T-helper 2 cell treated with Interferon-gamma antibody and Interleukin-4, amounts not matched to agents 5 μg/mL and 100 μg/mL, for 36 hours (primary cell): ENCODE measurements at regions not wholly inside any gene's neighbourhood (a gene's known extent, or its start where the extent isn't known, plus 50 kb on each side); places are given as distances from the start of the nearest gene placed in this dataset.

Experiments used
- DNase-seq: peaks from one replicate; pipeline ENCODE4 v3.0.0; 2021; ENCODE audit warnings: low spot score
- H3K27ac Mint-ChIP-seq: one replicate; pipeline ENCODE4 v1.8.0; 2021; ENCODE audit warnings: mild to moderate bottlenecking, mixed read lengths
- H3K27me3 Mint-ChIP-seq: one replicate; pipeline ENCODE4 v1.8.0; 2021; ENCODE audit warnings: low read depth, mixed read lengths
- H3K36me3 Mint-ChIP-seq: one replicate; pipeline ENCODE4 v1.8.0; 2021; ENCODE audit warnings: low read depth, mixed read lengths
- H3K4me1 Mint-ChIP-seq: one replicate; pipeline ENCODE4 v1.8.0; 2021; ENCODE audit warnings: low read depth, mixed read lengths
- H3K4me3 Mint-ChIP-seq: one replicate; pipeline ENCODE4 v1.8.0; 2022; ENCODE audit warnings: mild to moderate bottlenecking, moderate library complexity, mixed read lengths
- H3K9me3 Mint-ChIP-seq: one replicate; pipeline ENCODE4 v1.8.0; 2021; ENCODE audit warnings: mixed read lengths

DNA sequence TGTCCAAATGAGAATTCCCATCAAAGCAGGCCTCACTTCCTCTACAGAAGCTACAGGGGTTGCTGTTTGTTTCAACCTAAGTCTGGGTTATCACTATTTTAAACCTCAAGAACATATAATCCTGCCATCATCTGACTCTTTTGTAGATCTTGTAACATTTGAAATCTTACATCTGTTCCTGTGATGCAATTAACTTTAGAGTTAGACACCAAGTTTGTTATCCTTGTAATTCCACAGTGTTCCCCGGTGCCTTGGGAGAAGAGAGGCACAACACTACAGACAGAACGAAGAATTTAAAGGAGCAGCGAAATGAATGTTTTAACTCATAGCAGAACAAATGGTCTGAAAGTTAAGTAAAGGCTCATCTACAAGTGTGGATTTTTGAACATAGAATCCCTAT, 116.1 kb downstream of the UCHL5 start:
- no peak for DNase-seq
- Mint-ChIP-seq H3K27me3 (peaks cover 2% of the 10 kb centered on the region), H3K36me3 (no peaks in the 10 kb centered on the region), H3K9me3 (no peaks in the 10 kb centered on the region), H3K27ac (no peak overlapping the region), H3K4me3 (no peak overlapping the region), H3K4me1 (peaks cover 1% of the 10 kb centered on the region)

DNA sequence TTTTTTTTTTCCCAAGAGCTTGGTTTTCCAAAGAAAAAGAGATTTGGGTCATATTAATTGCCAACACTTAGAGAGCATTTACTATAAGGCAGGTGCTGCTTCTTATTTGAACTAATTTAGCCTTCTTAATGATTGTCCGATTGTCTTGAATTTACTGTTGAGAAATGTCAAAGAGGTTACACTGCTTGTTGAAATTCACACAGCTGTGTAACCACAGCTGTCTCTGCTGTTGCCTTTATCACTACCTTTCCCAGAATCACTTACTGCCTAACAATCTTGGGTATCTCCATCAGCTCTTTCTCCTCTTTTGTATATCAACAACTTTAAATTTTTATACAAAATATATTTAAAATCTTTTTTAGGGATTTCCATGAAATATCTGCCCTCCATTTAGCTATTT, 115.6 kb downstream of the UCHL5 start:
- peaks cover 2% of the 10 kb centered on the region for H3K27me3 Mint-ChIP-seq
- H3K36me3 Mint-ChIP-seq = no peaks in the 10 kb centered on the region

DNA sequence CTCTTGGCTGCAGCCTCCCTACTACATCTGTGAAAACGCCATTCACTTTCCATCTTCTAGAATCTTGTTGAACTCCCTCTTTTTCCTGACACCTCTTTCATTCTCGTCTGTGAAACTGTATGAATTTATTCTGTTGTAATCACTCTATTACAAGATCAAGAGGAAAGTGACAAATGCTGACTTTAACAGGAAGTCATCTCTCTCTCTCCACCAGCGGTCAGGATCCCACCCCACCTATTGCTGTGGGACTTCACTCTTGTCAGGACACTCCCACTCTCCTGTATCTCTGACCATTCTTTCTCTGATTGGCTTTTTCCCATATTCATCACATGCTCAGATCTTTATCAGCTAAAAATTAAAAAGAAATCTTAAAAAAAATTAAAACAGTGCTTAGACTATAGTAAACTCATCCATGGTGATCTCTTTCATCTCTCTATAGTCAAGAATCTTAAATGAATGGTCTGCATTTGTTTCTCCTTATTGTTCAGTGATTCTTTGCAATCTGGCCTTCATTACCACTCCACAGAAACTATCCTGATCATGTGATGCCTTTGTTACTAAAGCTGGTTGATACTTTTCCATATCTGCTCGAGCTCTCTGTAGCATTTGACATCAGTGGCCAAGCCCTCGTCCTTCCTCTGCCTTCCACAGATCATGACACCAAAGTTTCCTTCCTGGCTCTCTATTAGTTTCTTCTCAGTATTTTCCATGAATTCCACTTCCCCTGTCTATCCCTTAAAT, 113.6 kb downstream of the UCHL5 start:
- no peaks in the 10 kb centered on the region for H3K27me3 Mint-ChIP-seq
- no peaks in the 10 kb centered on the region for H3K4me1 Mint-ChIP-seq
- no peak for DNase-seq
- H3K36me3 Mint-ChIP-seq = no peaks in the 10 kb centered on the region
- no peak overlapping the region for H3K27ac Mint-ChIP-seq
- no peaks in the 10 kb centered on the region for H3K9me3 Mint-ChIP-seq
- H3K4me3 Mint-ChIP-seq = no peak overlapping the region

More for the DNA sequence above, 115.6 kb downstream of the UCHL5 start:
- Mint-ChIP-seq H3K4me3 (no peak overlapping the region), H3K4me1 (peaks cover 1% of the 10 kb centered on the region), H3K27ac (no peak overlapping the region), H3K9me3 (no peaks in the 10 kb centered on the region)
- no peak for DNase-seq

DNA sequence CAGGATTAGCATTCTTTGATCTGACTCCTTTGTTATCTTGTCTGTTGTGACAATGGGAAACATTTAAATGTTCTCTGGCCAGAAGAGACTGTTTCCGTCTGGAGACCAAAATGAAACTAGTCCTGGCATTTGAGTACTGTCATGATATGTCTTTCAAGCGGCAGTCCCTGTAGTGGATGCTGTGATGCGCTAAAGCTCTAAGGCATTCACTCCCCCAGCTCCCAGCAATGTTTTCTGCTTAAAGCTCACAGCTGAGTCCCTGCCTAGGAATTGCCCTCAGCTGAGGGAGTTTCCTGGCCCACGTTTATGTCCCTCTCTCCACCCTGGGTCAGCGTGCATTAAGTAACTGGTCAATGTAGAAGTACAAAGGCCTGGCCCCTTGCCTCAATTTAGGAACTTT, 109.4 kb downstream of the UCHL5 start:
- no peak overlapping the region for H3K27ac Mint-ChIP-seq
- no peaks in the 10 kb centered on the region for H3K27me3 Mint-ChIP-seq
- H3K36me3 Mint-ChIP-seq = no peaks in the 10 kb centered on the region
- no peaks in the 10 kb centered on the region for H3K9me3 Mint-ChIP-seq
- DNase-seq = no peak
- no peak overlapping the region for H3K4me3 Mint-ChIP-seq
- H3K4me1 Mint-ChIP-seq = no peaks in the 10 kb centered on the region

DNA sequence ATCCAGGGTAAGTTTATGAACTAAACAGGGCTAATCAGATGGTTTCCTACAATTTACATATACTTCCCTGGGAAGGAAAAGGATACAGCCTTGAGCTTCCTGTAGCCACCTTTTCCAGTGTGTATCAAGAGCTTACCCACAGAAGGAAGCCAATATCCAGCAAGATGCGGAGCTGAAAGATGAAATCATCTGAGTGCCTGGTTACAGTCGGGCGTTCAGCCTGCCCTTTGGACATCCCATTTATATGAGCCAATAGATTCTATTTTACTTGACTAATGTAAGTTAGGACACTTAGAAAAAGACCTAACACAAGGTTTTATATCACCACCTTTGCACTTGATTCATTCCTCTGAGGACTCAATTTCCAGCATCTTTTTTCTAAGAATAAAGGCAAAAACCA, 108.2 kb downstream of the UCHL5 start:
- Mint-ChIP-seq H3K27ac (no peak overlapping the region), H3K36me3 (no peaks in the 10 kb centered on the region), H3K27me3 (no peaks in the 10 kb centered on the region), H3K9me3 (no peaks in the 10 kb centered on the region), H3K4me3 (no peak overlapping the region), H3K4me1 (no peaks in the 10 kb centered on the region)
- DNase-seq = no peak

DNA sequence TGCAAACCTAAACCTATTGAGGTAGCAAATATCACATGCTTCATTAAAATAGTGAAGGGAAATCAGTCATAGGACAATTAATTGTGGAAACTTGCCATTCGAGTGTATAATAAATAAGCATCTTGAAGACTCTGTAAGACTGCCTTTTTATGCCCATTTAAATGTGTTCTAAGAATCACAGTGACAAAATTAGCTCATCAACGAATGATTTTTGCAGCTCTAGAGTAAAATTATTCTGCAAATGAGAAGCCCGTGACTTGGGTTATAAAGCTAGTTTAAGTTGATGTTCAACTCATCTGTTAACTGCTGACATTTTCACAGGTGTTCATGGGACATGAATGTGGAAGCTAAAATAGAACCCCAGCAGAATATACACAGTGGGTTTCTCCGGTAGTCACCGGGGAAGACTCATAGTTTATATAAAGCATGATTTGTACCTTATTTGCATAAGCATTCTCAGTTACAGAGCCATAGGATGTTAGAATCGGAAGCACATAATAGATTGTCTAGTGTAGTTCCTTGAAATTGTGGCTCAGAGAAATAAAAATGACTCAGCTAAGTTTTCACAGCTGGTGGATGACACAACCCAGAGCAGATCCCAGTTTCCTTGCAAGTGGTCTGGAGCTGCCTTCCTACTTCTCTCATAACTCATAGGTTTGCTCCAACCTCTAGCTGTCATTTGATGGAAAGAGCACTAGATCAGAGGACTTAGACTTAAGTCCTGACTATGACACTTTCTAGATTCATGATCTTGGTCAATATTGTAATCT, 107.3 kb downstream of the UCHL5 start:
- H3K27ac Mint-ChIP-seq = no peak overlapping the region
- no peaks in the 10 kb centered on the region for H3K9me3 Mint-ChIP-seq
- no peak overlapping the region for H3K4me3 Mint-ChIP-seq
- no peaks in the 10 kb centered on the region for H3K36me3 Mint-ChIP-seq
- DNase-seq = no peak
- no peaks in the 10 kb centered on the region for H3K4me1 Mint-ChIP-seq
- H3K27me3 Mint-ChIP-seq = no peaks in the 10 kb centered on the region

DNA sequence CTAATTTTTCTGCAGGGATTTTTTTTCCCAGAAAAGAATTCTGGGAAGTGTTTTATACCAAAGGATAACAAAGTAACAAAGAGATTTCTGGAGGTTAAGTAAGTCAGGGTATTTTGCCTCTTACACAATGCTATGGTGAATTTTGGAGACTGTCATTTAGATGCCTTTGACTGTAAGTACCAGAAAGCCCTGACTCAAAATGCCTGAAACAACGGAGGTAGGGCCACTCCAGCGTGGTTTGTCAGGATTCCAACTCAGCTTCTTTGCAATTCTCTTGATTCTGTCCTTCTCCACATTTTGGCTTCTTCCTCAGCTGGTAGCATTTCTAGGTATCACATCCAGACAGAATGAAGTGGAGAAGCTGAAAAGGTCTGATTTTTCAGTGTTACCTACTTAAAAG, 106.5 kb downstream of the UCHL5 start:
- Mint-ChIP-seq H3K9me3 (no peaks in the 10 kb centered on the region), H3K4me1 (no peaks in the 10 kb centered on the region), H3K4me3 (no peak overlapping the region), H3K27ac (no peak overlapping the region), H3K36me3 (no peaks in the 10 kb centered on the region), H3K27me3 (no peaks in the 10 kb centered on the region)
- DNase-seq = no peak

DNA sequence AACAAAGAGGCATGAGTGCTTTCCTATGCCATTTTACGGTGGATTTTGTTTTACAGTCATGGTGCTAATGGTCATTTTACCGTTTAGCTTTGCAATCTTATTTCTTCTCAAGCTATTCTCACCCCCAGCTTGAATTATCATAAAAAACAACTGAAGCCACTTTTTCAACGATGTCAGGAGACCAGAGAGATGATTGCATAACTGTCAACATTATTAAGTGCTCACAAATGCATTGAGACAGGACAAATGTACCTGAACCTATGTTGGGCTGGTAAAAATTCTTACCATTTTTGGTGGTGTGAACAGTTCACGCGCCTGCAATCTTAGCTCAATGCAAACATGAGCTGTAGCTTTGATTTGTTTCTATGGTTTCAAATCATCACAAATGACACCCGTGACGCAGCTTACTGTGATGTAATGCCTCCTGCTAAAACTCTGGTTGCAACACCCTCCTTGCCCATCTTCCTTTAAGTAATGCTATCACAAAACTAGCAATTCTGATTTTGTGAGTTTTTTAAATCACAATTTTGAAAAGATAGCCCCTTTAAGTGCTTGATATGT, 104.4 kb downstream of the UCHL5 start:
- no peak for DNase-seq
- no peaks in the 10 kb centered on the region for H3K4me1 Mint-ChIP-seq
- no peaks in the 10 kb centered on the region for H3K9me3 Mint-ChIP-seq
- H3K27ac Mint-ChIP-seq = no peak overlapping the region
- no peaks in the 10 kb centered on the region for H3K36me3 Mint-ChIP-seq
- no peaks in the 10 kb centered on the region for H3K27me3 Mint-ChIP-seq
- H3K4me3 Mint-ChIP-seq = no peak overlapping the region

DNA sequence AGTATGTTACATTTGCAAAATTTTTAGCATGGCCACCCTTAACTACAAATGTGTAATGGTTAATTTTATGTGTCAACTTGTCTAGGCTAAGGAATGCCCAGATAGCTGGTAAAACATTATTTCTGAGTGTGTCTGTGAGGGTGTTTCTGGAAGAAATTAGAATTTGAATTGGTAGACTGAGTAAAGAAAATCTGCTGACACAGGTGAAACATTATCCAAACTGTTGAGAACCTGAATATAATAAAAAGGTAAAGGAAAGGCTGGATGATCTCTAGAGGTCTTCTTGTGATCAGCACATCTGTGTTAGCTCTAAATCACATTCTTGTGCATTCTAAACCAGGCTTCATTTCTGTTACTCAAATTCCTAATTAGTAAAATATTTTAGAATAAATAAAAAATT, 100.8 kb downstream of the UCHL5 start:
- Mint-ChIP-seq H3K27me3 (no peaks in the 10 kb centered on the region), H3K4me3 (no peak overlapping the region), H3K4me1 (peaks cover 8% of the 10 kb centered on the region), H3K9me3 (no peaks in the 10 kb centered on the region), H3K27ac (no peak overlapping the region), H3K36me3 (no peaks in the 10 kb centered on the region)
- no peak for DNase-seq

DNA sequence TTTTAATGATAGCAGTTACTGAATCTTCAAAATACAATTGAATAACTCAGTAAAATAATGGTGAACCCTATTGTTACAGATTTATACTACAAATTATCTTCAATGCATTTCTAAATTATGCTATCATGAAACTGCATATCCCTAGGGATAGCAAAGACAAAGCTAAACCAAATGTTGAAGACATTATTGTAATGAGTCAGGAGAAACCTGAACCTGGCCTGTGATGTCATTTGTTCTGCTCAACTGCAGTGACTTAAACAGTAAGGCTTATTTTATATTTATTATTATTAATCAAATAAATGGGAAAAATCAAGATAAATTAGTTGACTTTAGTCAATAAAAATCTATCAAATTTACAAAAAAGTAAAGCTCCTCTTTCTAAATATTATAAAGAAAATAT, 100.3 kb downstream of the UCHL5 start:
- Mint-ChIP-seq H3K4me1 (peaks cover 9% of the 10 kb centered on the region), H3K27me3 (no peaks in the 10 kb centered on the region), H3K36me3 (no peaks in the 10 kb centered on the region), H3K27ac (no peak overlapping the region), H3K4me3 (no peak overlapping the region), H3K9me3 (no peaks in the 10 kb centered on the region)
- DNase-seq = no peak

DNA sequence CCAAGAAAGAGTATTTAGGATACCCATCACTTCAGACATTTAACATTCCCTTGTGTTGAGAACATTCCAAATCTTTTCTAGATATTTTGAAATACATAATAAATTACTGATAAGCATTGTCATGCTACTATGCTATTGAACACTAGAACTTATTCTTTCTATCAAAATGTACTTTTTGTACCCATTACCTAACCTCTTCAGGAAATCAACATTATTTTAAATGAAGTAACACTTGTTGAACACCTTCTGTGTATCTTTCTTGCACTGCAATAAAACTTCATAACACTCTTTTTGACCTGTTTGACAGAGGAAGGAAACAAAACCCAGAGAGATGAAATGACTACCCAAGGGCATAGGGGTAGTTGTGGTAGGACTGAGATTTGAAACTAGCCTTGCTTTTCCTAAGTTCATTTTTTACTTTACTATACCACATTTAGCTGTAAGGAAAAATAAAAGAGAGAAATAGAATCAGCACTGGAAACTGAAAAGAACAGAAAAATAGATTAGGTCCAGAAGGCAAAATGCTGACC, 99.4 kb downstream of the UCHL5 start:
- DNase-seq = no peak
- H3K36me3 Mint-ChIP-seq = no peaks in the 10 kb centered on the region
- no peak overlapping the region for H3K4me3 Mint-ChIP-seq
- no peak overlapping the region for H3K27ac Mint-ChIP-seq
- H3K9me3 Mint-ChIP-seq = no peaks in the 10 kb centered on the region
- H3K27me3 Mint-ChIP-seq = no peaks in the 10 kb centered on the region
- H3K4me1 Mint-ChIP-seq = peaks cover 9% of the 10 kb centered on the region
